ENCODE measurements at regions not wholly inside any gene's neighbourhood (a gene's known extent, or its start where the extent isn't known, plus 50 kb on each side); places are given as distances from the start of the nearest gene placed in this dataset.

DNA sequence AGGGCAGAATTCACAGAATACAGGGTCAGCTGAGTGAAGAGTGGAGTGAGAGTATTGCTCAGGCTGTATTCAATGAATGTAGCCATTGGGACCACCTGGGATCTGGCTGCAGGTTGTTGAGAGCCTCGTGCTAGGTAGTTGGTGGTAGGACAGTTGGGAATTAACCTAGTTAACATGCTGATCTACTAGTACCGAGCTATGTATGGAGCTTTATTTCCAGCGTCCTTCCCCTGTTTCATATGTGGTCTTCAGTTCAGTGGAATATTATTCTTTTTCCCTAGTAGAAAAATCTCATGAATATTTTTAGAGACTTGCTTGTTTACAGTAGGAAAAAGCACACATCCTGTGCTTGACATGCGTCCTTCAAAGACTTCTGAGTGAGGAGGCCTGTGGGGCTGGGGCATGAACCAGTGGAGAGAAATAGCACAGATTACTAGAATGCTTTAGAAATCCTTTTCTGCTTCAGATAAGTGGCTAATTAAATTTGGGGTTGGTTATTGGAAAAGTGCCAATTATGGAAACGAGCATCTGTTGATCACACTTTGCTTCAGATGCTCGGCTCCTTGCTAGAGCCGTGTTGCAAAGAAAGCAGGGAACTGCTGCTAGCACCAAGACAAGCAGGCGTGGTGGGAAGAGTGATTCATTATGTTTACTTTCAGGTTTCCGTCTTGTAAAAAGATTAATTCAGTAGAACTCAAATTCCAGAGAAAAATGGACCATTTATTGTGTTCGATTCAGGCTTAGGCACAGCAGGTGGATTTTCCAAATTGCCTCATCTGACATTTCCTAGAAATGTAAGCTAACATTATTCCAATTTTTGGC, 53.6 kb downstream of the ARF6 start:
- no peak overlapping the region for H3K4me3 ChIP-seq (ENCODE audit: low read length)
- no peak for TF ChIP-seq ZNF274 (IDR thresholded peaks at IDR 0.05; ENCODE audit: low read depth, low read length)

DNA sequence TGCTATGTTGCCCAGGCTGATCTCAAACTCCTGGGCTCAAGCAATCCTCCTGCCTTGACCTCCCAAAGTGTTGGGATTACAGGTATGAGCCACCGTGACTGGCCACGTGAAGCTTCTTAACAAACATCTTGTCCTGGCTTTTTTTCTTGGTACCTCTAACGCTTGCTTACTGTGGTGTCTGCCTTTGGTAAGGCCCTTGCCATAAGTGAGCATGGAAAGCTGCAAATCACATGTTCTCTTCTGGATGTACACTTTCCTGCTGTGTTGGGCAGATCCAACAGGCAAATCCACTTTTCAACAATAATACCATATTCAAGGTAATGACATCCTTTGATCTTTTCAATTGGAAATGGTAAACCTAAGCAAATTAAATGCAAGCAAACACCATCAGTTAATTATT, 54.6 kb downstream of the ARF6 start:
- no peak for TF ChIP-seq ZNF274 (IDR thresholded peaks at IDR 0.05; ENCODE audit: low read depth, low read length)
- no peak overlapping the region for H3K4me3 ChIP-seq (ENCODE audit: low read length)

DNA sequence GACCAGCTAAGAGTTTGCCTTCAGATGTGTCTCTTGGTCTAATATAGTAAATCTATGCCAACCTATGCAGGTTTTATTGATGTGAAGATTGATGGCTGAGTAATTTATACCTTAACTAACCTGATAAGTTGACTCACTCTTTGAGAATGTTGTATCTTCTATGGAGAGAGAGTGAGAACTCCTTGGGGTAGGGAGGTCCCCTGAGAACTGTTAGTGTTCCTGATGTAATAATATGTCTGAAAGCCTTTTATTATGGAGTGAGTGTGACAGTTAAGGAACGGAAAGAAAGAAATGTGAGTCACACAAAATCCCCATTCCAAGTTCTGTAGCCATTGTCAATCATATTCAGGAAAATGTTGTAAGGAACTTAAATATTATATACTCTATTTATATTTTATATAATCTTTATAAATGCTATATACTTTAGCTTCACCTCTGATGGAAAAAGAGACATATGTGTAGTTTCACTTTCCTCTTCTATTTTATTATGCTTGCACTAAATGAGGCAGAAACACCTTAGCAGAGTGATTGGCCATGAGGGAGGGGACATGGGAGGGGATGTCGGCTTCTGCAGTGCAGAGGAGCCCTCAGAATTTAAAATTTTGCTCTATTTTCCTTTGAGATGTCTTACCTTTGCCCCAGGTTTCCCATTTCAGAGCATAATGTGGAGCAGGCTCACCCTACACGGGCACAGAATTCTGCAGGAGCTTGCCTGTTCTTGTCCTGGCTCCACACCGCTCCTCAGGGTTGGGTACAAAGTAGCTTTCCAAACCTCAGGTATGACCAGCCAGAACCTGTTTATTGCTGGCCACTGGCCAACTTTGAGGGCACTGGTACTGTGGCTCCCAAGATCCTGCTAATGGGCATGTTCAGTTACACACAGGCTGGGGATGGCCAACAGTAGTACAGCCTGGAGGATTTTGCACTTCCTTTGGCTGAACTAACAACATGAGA, 57.7 kb downstream of the ARF6 start:
- TF ChIP-seq ZNF274 (IDR thresholded peaks at IDR 0.05; ENCODE audit: low read depth, low read length) = no peak
- H3K4me3 ChIP-seq (ENCODE audit: low read length) = no peak overlapping the region

- no peak for TF ChIP-seq ZNF274 (IDR thresholded peaks at IDR 0.05; ENCODE audit: low read depth, low read length)
- H3K4me3 ChIP-seq (ENCODE audit: low read length) = no peak overlapping the region
Measured at GRCh38 chr14:49951229-49951607, 58.3 kb downstream of the ARF6 start.

GRCh38 chr14:49951691-49952345, 58.9 kb downstream of the ARF6 start:
- no peak for TF ChIP-seq ZNF274 (IDR thresholded peaks at IDR 0.05; ENCODE audit: low read depth, low read length)
- H3K4me3 ChIP-seq (ENCODE audit: low read length) = no peak overlapping the region

DNA sequence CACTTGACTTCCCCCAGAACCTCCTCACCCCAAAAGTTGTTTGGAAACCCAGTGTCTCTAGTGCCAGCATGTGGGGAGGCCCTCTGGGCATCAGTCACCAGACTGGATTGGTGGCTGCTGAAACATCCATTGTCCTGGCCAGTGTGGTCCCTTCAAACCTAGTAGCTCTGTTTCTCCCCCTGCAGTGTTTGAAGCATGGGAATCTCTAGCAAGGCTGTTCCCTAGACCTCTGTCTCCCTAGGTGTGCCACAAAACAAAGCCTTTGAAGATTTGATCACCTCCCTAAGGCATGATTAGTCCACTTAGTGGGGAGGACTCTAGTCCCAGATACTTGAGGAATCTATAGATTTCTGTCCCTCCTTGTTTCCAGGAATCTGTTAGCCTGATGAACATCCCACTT, 60.3 kb downstream of the ARF6 start:
- no peak overlapping the region for H3K4me3 ChIP-seq (ENCODE audit: low read length)
- TF ChIP-seq ZNF274 (IDR thresholded peaks at IDR 0.05; ENCODE audit: low read depth, low read length) = no peak

DNA sequence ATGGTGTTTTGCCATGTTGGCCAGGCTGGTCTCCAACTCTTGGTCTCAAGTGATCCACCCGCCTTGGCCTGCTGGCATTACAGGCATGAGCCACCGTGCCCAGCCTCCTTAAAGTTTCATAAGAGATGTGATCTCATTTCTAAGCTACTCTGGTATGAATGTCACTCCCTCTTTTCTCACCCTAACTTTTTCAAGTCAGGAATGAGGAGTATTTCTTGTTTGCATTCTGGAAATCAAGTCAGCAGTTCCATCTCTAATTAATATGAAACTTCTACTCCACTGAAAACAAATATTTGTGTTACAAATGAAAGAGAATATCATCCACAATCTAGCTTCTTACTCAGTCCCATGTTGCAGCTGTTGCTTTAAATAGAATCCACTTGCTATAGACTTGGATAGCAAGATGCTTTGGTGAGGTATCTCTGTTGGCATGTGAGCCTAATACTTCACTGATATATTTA, 61.3 kb downstream of the ARF6 start:
- no peak for TF ChIP-seq ZNF274 (IDR thresholded peaks at IDR 0.05; ENCODE audit: low read depth, low read length)
- H3K4me3 ChIP-seq (ENCODE audit: low read length) = no peak overlapping the region

GRCh38 chr14:49955024-49955423, 62.1 kb downstream of the ARF6 start:
- no peak for TF ChIP-seq ZNF274 (IDR thresholded peaks at IDR 0.05; ENCODE audit: low read depth, low read length)
- no peak overlapping the region for H3K4me3 ChIP-seq (ENCODE audit: low read length)

GRCh38 chr14:49957089-49957852, 64.4 kb downstream of the ARF6 start:
- no peak overlapping the region for H3K4me3 ChIP-seq (ENCODE audit: low read length)
- TF ChIP-seq ZNF274 (IDR thresholded peaks at IDR 0.05; ENCODE audit: low read depth, low read length) = no peak

GRCh38 chr14:49959822-49960408, 67.0 kb downstream of the ARF6 start:
- H3K4me3 ChIP-seq (ENCODE audit: low read length) = peak overlapping the region; percentile 26; the same call in 1 of the 2 replicates
- TF ChIP-seq ZNF274 (IDR thresholded peaks at IDR 0.05; ENCODE audit: low read depth, low read length) = no peak

- H3K4me3 ChIP-seq (ENCODE audit: low read length) = peak overlapping the region; percentile 26; the same call in 1 of the 2 replicates
- no peak for TF ChIP-seq ZNF274 (IDR thresholded peaks at IDR 0.05; ENCODE audit: low read depth, low read length)
Measured at GRCh38 chr14:49960453-49960852, 67.6 kb downstream of the ARF6 start.

DNA sequence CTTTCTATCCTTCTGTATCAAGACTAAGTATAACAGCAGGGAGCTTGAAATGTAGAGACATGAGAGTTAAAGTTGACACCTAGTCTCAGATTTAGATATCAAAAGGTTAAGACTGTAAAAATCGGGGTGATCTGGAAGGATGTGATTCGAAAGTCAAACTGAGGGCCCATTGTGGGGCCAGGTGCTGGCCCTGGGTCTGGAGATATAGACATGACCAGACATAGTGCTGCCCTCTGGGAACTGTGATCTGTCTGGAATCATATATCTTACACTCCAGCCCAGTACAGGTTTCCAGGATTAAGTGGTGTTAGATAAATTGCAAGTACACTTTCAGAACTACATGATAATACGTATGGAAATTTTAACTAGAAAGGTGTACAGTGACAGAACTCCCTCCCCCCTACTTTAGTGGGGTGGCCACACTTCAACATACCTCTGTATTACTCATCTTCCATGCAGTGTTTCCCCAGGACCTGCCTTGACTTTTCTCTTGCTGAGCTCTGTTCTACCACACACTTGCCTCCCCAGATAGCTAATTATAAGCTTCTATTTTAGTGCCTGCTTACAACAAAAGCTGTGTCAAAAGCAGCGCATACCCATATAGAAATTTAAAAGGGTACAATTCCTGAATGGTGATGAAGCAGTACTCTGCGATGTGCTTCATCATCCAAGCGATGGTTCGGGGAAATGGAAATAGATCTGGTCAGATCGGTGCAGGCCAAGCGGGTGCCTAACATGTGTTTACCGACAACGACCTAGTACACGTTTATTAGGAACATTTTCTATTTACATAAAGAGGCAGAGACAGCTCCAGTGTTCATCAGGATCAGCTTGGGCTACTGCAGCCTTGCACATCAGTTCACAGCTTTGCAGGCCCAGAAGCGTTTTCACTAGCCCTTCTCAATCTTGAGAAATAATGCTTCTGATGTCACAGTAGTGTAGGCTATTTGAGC, 68.7 kb downstream of the ARF6 start:
- no peak overlapping the region for H3K4me3 ChIP-seq (ENCODE audit: low read length)
- no peak for TF ChIP-seq ZNF274 (IDR thresholded peaks at IDR 0.05; ENCODE audit: low read depth, low read length)
